Heart right ventricle (tissue), 16 donors: ENCODE measurements at regions not wholly inside any gene's neighbourhood (a gene's known extent, or its start where the extent isn't known, plus 50 kb on each side); places are given as distances from the start of the nearest gene placed in this dataset.
A peak's percentile ranks its signal among the peaks of the same experiment; 100 is the strongest.

Experiments used
- ATAC-seq, 8 donors: fragments of 200-7000 bp; cut with Tn5 transposase; one replicate each; pipeline ENCODE4 v1.9.1; 2020; ENCODE audit warnings: mild to moderate bottlenecking in 8 of 8, moderate library complexity in 8 of 8, moderate number of reproducible peaks in 1 of 8
- DNase-seq, 2 donors: peaks; one replicate each; pipeline ENCODE4 v3.0.0-alpha.2; 2020
- H3K27ac ChIP-seq, 10 donors: fragments of 200-600 bp; sonication (generic) in 2 of 10; one replicate each; pipeline versions ENCODE4 v1.5.0 to v1.8.0; 2020 to 2022; ENCODE audit warnings: mild to moderate bottlenecking in 3 of 10
- H3K27me3 ChIP-seq, 7 donors: fragments of 200-600 bp; one replicate each; pipeline ENCODE4 v1.8.0; 2021 to 2022; ENCODE audit warnings: mild to moderate bottlenecking in 2 of 7
- H3K36me3 ChIP-seq, 9 donors: fragments of 200-600 bp; sonication (generic) in 1 of 9; one replicate each; pipeline versions ENCODE4 v1.5.0 to v1.8.0; 2020 to 2022; ENCODE audit warnings: mild to moderate bottlenecking in 2 of 9
- H3K4me1 ChIP-seq, 9 donors: fragments of 200-600 bp; sonication (generic) in 1 of 9; one replicate each; pipeline versions ENCODE4 v1.5.0 to v1.8.0; 2020 to 2022; ENCODE audit warnings: mild to moderate bottlenecking in 4 of 9
- H3K4me3 ChIP-seq, 10 donors: fragments of 200-600 bp; sonication (generic) in 2 of 10; one replicate each; pipeline versions ENCODE4 v1.5.0 to v1.8.0; 2020 to 2022; ENCODE audit warnings: mild to moderate bottlenecking in 7 of 10, moderate library complexity in 2 of 10
- H3K9me3 ChIP-seq, 11 donors: fragments of 200-600 bp in 10 of 11; sonication (generic) in 2 of 11; one replicate each; pipeline versions ENCODE4 v1.5.0 to v1.8.0; 2013 to 2022; ENCODE audit warnings: mild to moderate bottlenecking in 2 of 11, control low read depth in 1 of 11, moderate library complexity in 1 of 11
- CTCF ChIP-seq, 9 donors: fragments of 200-600 bp; sonication (generic) in 2 of 9; IDR thresholded peaks; one replicate each; pipeline versions ENCODE4 v1.5.0 to v1.8.0; 2021 to 2022; ENCODE audit warnings: antibody characterized with exemption in 9 of 9, mild to moderate bottlenecking in 5 of 9, moderate library complexity in 1 of 9
- WGBS, 2 donors: extraction: QIAGEN DNeasy Blood & Tissue Kit; methylation state at CpG; one replicate each; pipeline ENCODE4 v1.1.7; 2013; ENCODE audit warnings: inconsistent platforms in 1 of 2; 5-methylcytosine and 5-hydroxymethylcytosine counted together
- intact Hi-C, 10 donors: fragments of 100-400 bp; cut with DNase I; formaldehyde crosslinking; loops; one replicate each; pipeline versions ENCODE4 v1.11.1 to v1.14.2; 2022
- donor health status: Arrhythmogenic right ventricular cardiomyopathy.
- donor health status: ischemic (EF 13 %, LVEDD 7.1; RV severe dilation, severe dysfunction).
- donor health status: healthy with polysubstance abuse.
- donor health status: DM: no; HTN: yes; CAD: no.
- donor health status: DM: no; HTN: no; CAD: no.
- donor health status: ischemic (EF 25% LVEDD 6.9; RV normal size, moderate dysfunction).
- donor health status: ischemic (EF 25% LVEDD 5.7; RV mildly dilated, moderate dysfunction).
- donor health status: healthy.
- donor health status: DM: yes; HTN: yes; CAD: no.
- donor health status: Ischemic cardiomyopathy.
- donor health status: ischemic (EF 35%, LVEDD 5.7; RV mildly dilated, moderate dysfunction).
- donor health status: nonischemic (EF 11% LVEDD 7.7; RV severe dilation, severe dysfunction).
- donor health status: DM: yes; HTN: yes; CAD: no.
- donor health status: PGD.
- donor health status: ischemic (EF 29% LVEDD 5.4; RV normal size, mild dysfunction).
- donor health status: nonischemic (EF 23%, LVEDD 6.1; RV moderate dilation, normal function).

GRCh38 chr13:59112221-59112718, 1051.5 kb downstream of the DIAPH3 start:
- TF ChIP-seq CTCF (IDR thresholded peaks at IDR 0.05): no peak
- peak in 1 of 2 donors; percentile 26 for DNase-seq
- Histone ChIP-seq H3K27ac (peak overlapping the region in 1 of 10 donors; percentile 28), H3K4me1 (no peaks in the 10 kb centered on the region), H3K36me3 (no peaks in the 10 kb centered on the region), H3K9me3 (no peaks in the 10 kb centered on the region), H3K27me3 (no peaks in the 10 kb centered on the region), H3K4me3 (no peak overlapping the region)
- intact Hi-C loops: no loop called here
- 68 to 73% methylated on average over 6 of the region's 6 CpGs for WGBS, 2 donors
- peak in 7 of 8 donors; percentile 33 to 89 (median 55) for ATAC-seq

GRCh38 chr13:59119475-59119874, 1044.3 kb downstream of the DIAPH3 start:
- DNase-seq (no peak), ATAC-seq (no peak)
- Histone ChIP-seq H3K36me3 (no peaks in the 10 kb centered on the region), H3K27ac (no peak overlapping the region), H3K9me3 (no peaks in the 10 kb centered on the region), H3K4me1 (no peaks in the 10 kb centered on the region), H3K27me3 (no peaks in the 10 kb centered on the region), H3K4me3 (no peak overlapping the region)
- no peak for TF ChIP-seq CTCF (IDR thresholded peaks at IDR 0.05)
- intact Hi-C loops: no loop called here
- WGBS, 2 donors: 87 to 93% methylated on average over 2 of the region's 2 CpGs

- intact Hi-C loops: no loop called here
These were observed 1043.4 kb downstream of the DIAPH3 start for GRCh38 chr13:59120297-59120843.

GRCh38 chr13:59121507-59121906, 1042.2 kb downstream of the DIAPH3 start:
- no peak for TF ChIP-seq CTCF (IDR thresholded peaks at IDR 0.05)
- H3K36me3 ChIP-seq: no peaks in the 10 kb centered on the region

More at GRCh38 chr13:59120297-59120843, 1043.4 kb downstream of the DIAPH3 start:
- ATAC-seq (no peak), DNase-seq (no peak)
- Histone ChIP-seq H3K36me3 (no peaks in the 10 kb centered on the region), H3K27ac (no peak overlapping the region), H3K4me1 (no peaks in the 10 kb centered on the region), H3K4me3 (no peak overlapping the region), H3K9me3 (no peaks in the 10 kb centered on the region), H3K27me3 (no peaks in the 10 kb centered on the region)
- no peak for TF ChIP-seq CTCF (IDR thresholded peaks at IDR 0.05)
- 76 to 78% methylated on average over 7 of the region's 7 CpGs for WGBS, 2 donors

More at GRCh38 chr13:59121507-59121906, 1042.2 kb downstream of the DIAPH3 start:
- Histone ChIP-seq H3K9me3 (no peaks in the 10 kb centered on the region), H3K27me3 (no peaks in the 10 kb centered on the region), H3K4me1 (no peaks in the 10 kb centered on the region), H3K4me3 (no peak overlapping the region), H3K27ac (no peak overlapping the region)
- no peak for DNase-seq
- no peak for ATAC-seq
- intact Hi-C loops: no loop called here
- WGBS, 2 donors: 92 to 93% methylated on average over 3 of the region's 3 CpGs
